Fibroblast of skin of scalp (primary cell): ENCODE measurements at regions not wholly inside any gene's neighbourhood (a gene's known extent, or its start where the extent isn't known, plus 50 kb on each side); places are given as distances from the start of the nearest gene placed in this dataset.

Source experiments
- DNase-seq: peaks from one replicate; pipeline ENCODE4 v3.0.0-alpha.2; 2013

DNA sequence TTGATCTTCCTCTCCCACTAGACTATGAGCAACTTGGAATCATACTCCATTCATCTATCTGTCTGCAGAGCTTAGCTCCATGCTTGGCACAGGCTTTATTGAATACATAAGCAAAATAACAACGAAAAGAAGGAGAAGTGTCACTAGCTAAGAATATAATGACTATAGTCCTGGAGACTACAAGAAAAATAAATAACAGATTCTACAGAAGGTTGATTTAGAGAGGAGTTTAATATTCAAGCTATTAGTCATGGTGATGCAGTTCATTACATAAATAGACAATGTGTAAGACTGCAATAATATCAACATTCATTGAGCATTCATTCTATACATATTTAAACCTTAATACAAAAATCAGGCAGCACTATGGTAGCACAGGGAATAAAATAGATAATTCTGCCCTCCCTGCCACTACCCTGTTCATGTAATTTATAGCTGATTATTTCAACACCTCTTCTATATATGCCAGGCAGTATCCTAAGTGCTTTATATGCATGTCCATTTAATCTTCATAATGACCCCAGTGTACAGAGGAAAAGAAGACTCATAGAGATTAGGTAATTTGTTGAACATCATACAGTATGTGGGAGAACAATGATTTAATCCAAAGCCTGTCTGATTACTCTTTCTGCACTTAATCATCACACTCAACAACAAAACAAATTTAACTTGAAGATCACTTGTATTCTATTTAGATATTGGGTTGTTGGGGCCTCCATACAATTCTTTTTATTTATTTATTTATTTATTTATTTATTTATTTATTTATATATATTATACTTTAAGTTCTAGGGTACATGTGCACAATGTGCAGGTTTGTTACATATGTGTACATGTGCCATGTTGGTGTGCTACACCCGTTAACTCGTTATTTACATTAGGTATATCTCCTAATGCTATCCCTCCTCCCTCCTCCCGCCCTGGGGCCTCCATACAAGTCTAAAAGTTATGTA, 165.3 kb downstream of the RNF152 start:
- DNase-seq = peak; percentile 84

DNA sequence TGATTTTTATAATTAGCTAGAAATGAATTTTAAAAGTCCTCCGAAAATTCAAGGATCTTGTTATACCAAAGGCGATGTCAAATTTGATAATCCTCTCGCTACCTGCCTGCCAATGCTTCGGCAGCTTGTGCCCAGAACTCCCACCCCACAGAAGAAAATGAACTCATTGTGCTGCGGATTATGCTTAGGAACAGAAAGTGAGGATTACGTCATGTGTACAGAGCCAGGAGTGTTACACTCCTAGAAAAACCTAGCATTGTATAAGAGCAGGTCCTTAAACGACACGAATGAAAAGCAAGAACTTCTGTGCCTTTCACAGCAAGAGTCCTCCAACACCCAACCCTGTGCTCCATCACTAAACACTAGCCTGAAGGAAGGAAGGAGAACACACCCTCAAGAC, 168.3 kb downstream of the RNF152 start:
- DNase-seq = no peak

DNA sequence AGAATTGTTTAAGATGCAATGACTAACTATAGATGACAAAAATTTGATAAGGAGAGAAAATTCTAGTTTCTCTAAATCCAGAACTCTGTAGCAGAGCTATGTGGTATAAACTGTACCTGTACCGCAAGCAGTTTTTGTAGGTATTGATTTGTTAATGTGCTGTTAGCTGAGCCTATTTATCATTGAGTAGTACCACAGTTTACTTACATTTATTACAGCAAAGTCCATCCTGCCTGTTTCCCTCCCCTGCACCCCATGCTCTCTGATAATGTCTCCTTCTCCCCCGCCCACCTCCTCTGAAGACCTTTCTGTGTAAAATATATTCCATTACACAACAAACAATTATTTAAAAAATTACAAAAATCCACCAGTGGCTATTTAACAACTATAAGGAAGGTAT, 170.6 kb downstream of the RNF152 start:
- DNase-seq = no peak

DNA sequence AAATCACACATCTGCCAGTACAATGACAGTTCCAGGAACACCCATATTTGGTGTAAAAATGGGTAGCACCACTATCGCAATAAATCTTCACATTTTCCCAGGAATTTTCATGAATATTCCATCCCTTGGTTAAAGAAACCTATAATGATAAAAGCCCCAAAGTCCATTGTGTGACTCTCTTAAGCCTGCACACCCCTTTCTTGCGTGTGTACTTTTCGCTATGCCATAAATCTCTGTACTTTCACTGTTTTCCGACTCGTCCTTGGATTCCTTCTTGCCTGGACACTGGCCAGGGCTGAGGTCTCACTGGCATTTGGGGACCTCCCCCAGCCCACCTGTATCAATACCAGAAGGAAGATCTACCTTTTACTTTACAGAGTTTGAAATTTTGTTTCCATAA, 172.3 kb downstream of the RNF152 start:
- DNase-seq = no peak

DNA sequence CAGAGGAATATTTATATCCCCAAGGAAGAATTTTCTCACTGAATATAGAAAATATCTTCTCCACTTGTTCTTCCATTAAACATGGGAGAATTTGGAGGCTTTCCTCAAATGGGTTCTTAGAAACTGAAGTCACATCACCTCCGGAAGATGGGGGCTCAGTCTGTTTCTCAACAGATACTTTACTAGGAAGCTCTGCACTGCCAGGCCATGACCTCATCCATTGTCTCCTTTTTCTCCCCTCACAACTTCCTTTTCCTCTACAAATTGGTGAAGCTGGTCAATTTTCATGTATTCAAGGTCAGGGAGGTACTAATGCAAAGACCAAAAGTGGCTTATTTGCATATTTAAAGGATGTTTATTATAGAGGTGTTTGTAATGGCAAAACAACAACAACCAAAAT, 173.1 kb downstream of the RNF152 start:
- no peak for DNase-seq

DNA sequence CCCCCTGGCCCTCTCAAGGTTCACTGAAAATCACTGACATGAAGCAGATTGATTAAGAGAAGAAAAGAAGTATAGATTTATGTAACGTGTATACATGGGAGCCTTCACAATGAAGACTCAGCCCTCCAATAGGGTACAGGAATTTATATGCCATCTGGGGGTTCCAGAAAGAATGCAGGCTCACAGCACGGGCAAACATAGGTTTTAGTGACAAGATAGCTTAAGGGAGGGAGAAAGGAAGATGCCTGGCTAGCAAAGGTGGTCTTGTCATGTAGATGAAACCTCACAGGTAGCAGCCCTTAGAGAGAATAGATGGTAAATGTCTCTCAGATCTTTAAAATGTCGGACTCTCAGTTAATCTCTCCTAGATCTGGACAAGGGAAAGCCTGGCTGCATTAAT, 173.9 kb downstream of the RNF152 start:
- no peak for DNase-seq

DNA sequence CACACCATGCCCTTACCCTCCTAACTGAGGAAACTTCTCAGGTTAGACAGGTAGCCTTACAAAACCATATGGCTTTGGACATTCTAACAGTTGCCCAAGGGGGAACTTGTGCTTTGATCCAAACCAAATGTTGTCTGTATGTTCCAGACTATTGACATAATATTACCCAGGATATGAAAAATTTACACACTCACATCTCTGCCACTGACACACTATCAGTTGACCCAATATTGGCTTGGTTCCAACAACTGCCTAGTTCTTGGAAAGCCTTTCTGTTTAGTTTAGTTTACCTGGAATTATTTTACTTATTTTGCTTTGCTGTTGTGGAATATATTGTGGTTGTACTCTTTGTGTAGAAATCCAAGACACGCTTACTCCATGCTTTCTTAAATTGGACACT, 178.4 kb downstream of the RNF152 start:
- DNase-seq = no peak

DNA sequence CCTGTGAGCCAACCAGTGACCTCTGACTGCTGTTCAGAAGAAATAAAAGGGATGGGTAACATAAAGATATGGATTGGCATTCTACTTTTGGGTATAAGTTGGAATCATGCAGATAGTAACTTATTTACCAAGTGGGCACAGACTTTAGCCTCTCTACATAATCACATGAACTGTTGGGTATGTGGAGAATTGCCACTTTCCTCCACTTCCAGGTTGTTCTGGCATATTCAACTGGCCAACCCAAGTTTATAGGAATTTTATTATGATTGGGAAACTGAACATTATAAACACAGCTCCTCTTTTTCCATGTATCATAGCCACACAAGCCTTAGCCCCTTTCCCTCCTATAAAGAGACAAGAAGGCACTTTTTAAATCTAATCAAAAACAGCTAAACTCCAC, 179.3 kb downstream of the RNF152 start:
- DNase-seq = no peak

DNA sequence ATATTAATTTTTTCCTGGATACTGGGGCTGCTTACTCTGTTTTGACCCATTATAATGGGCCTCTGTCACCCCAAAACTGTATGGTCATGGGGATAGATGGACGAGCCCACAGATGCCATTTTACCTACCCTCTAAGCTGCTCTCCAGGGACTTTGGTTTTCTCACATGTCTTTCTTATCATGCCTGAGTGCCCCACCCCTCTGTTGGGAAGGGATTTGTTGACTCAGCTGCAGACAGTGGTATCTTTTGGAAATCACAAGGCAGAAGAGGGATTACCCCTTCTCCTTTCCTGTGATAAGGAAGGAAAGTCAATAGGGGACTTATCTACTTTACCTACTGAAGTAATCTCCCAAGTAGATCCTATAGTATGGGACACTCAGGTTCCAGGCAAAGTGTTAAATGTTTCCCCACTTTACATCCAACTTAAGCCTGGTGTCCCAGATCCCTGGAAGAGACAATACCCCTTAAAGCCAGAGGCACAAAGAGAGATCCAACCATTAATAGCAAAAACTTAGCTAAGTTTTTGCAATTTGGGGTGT, 182.7 kb downstream of the RNF152 start:
- no peak for DNase-seq

DNA sequence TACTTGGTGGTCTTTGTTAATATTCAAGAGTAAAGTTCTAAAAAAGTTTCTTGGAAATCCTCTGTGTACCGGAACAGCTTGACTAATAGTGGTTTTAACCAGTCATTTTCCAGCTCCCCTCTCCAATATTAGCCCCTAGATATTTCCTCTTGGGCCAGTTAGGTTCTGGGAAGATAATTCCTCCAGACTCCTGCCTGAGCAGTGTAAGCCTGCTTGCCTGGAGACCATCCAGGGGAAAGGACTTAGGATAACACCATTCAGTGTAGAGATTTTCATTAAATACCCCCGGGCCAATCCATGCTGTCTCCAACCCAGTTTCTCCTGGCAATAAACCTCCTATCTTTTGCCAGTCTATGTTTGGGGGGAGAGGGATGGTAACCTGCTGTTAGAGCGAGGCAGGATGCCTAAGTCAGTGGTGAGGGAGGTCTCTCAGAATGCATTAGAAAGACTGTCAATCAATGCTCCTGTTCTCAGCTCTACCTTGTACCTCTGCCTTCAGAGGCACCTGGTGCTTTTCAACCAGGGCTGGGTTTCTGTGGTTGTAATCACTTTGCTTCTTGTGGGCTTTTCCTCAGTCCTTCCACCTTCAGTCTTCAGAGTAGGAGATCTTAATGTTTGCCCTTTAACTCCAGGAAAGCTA, 186.4 kb downstream of the RNF152 start:
- no peak for DNase-seq

DNA sequence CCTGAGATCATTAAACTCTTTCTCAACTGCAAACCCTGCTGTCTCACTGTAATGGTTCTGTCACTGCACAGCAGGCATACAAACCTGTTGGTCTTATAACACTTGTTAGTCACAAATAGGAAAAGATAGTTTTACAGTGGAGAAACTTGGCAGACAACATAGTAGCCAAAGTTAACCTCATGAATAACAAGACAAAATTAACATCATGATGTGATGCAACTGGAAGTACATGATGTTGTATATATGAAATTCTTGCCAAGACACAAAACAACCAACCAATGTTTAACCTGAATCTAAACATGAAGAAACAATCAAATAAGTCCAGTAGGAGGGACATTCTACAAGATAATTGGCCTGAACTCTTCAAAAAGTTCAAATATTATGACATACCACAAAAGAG, 189.3 kb downstream of the RNF152 start:
- peak; percentile 64 for DNase-seq

DNA sequence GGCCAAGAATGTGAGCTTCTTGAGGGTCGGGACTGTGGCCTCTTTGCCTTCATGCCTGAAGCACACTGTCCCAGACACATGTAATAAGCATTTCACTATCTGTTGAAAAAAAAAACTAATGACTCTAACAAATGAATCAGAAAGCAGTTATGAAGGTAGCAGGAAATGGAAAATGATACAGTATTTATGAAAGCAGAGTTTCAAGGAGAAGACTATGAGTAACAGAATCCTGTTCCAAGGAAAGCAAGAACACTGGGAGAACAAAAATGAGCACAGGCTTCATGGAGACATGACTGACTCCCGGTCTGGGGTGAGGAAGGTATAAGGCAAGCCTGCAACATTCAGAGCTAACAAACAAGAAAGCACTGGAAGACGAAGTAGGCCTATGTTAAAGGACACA, 190.8 kb downstream of the RNF152 start:
- peak; percentile 83 for DNase-seq

DNA sequence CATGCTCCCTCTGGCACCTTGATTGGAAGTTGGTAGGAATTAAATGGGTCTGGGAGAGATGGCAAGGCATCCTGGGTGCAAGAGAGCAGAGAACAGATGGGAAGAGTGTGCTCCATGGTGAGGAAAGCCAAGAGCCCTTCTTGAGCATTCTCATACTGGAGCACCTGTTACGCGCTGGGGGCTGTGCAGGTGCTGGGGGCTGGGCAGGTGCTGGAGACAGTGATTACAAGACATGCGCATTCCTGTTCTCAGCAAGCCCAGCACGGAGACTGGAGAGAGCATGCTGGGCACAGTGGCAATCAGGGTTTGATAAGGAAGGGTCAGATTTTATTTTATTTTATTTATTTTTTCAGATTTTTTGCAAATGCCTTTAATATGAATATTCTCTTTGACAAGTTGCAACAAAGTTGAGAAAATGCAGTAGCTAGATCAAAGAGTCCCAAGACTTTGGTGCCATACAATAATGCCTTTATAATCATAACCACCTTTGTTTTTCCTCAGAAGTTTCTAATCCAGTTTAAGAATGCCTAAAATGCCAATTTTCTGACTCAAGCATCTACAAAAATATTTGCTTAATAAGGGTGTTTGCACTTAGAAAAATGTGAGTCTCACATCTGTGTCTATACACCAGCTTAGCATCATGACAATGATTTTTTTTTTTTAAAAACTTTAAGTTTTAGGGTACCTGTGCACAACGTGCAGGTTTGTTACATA, 193.3 kb downstream of the RNF152 start:
- DNase-seq = peak; percentile 58

DNA sequence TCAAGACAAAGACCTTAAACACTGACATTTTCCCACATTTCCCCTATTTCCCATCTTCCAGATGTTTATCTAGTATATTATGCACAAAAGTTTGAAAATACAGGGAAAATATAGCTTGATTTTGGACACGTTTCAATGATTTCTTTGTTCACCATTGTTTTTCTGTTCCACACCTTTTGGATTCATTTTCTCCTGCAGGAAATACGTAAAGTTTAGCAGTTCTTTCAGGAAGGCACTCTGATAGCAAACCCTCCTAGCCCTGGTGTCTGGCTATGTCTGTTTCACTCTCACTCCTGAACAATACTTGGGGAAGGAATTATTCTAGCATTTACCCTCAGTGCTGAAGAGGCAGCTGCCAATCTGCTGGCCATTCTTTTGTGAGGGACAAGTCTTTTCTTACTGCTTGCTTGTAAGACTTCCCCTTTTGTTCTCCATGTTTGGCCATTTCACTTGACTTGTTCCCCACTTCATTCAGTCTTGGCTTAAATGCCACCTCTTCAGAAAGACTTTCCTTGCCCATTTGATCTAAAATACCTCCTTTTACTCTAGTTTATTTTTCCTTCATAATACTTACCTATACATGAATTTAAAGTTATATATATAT, 195.4 kb downstream of the RNF152 start:
- DNase-seq = no peak

DNA sequence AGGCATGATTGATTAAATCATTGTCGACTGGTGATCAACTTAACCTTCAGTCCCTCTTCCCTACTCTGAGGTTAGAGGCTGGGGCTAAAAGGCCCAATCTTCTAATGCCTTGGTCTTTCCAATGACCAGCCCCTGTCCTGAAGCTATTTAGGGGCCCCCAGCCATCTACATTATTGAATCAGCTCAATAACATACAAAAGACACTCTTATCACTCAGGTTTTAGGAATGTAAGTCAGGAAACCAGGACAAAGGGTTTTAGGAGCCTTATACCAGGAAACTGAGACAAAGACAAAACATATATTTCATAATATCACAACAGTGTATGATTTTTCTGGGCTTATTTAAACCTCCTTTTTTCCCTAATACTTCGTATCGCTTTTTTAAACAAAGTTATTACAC, 198.6 kb downstream of the RNF152 start:
- DNase-seq = no peak

DNA sequence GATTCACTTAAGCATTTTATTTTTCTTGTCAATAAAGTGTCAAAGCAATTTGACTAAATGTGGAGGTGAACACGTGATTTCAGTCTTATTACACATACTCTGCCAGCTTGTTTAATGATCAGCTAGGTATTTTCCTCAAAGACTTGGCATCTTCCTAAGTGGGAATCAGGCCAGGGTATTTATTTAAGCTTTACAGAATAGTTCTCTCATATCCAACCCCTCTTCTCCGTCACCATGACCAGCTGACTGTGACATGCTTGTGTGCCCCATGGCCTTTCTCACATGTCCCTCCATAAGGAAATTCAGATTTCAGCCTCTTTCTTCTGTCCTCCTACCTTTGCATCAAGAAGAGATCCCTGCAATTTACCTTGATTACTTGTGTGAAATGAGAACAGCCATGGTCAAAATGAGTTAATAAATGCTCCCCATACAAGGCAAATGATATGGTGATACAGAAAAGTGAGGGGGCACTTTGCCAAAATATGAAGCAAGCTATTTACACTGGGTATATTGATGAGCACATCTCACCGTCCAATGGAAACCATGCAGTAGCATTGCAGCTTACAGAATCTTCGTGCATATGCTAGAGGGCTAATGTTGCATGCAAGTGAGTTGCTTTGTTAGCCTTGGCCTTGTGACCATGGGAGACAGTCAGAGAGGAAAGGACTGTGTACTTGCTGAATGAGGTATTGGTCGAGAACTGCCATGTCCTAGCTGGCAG, 202.2 kb downstream of the RNF152 start:
- no peak for DNase-seq

DNA sequence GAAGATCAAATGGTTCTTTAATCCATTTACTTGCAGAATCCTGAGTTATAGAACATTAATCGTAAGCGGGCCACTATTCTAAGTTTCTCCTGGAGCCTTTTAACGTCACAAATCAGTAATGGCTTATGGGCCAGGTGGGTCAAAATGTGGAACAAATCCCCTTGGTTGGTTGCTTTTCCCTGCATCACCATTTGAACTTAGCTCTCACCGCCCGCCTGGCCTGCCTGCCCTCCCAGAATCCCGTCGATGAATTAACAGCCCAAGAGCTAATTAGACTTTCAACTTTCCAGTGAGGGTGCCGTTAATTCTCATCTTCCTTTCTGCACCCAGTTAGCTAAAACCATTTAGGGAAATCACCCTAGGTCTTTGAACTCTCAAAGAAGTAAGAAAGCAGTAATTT, 205.5 kb downstream of the RNF152 start:
- DNase-seq = no peak

DNA sequence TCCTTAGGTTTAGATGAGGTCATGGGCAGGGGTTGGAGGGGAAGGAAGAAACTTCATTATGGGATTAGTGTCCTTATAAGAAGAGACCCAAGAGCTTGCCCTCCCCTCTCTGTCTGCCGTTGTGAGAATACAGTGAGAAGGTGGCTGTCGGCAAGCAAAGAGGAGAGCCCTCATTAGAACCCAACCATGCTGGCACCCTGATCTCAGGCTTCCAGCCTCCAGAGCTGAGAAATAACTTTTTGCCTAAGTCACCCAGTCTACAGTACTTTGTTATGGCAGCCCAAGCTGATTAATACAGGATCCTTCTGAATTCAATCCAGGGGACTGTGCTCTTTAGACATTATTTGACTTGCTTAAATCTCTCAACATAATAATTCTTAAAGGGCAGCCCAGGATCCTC, 209.0 kb downstream of the RNF152 start:
- no peak for DNase-seq

DNA sequence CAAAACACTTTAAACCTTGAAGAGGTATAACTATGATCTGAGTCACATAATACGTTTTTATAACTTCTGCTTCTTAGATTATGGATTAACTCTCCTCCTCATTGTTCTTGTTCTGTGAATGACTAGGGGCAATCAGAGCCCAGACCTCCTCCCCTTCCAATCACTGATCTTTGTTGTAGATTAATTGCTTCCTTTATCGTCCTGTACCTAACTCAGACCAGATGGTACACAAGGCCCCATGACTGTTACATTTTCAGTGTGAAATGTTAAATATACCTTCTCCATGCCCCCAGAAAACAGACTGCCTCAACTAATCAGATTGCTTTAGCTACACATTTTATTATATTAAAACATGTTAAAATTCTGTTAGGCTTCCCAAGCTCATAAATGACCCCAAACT, 211.7 kb downstream of the RNF152 start:
- no peak for DNase-seq

DNA sequence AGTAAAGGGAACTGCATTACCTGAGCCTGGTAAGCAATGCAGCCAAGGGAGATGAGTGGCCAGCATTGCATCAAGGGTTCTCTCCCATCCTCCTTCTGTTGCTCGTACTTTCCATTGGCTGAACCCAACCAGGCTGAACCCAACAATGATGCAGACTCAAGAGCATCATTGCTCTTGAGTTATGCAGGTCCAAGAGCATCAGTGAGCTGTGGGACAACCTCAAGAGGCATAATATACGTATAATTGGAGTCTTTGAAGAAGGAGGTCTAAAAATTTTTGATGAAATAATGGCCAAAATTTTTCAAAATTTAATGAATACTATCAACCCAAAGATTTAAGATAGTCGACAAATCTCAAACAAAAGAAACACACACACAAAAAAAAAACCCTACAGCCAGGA, 213.0 kb downstream of the RNF152 start:
- no peak for DNase-seq

DNA sequence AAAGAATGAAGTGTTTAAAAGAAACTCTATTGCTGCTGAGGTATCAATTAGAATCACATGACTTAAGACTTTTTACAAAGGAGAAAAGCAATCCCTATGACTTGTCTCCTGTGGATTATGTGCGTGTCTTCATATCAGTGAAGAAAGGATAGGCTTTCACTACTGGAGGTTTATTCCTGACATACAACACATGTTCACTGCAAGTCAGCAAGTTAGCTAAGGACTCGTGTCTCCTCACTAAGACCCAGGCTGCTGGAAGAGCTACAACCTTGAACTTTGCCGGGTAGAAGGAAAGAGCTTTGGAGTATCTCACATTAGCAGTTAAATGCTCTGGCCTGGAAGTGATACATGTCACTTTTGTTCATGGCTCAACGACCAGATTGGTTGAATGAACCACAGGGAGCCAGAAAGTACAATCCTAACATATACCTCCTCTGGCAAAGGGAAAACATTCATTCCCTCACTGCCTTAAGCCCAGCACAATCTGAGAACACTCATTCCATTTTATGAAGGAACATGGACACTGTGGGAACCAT, 215.3 kb downstream of the RNF152 start:
- no peak for DNase-seq
